AG10803 (cell line): ENCODE measurements at regions not wholly inside any gene's neighbourhood (a gene's known extent, or its start where the extent isn't known, plus 50 kb on each side); places are given as distances from the start of the nearest gene placed in this dataset.

Experiments used
- DNase-seq: peaks from one replicate; pipeline ENCODE4 v3.0.0; 2010; ENCODE audit warnings: low read depth
- H3K4me3 ChIP-seq: 2 replicates; pipeline ENCODE4 v1.5.1; 2011; ENCODE audit warnings: mild to moderate bottlenecking, low read length, control low read depth
- CTCF ChIP-seq: conservative IDR thresholded peaks from 2 replicates; pipeline ENCODE4 v1.5.1; 2011; ENCODE audit warnings: mild to moderate bottlenecking, low read length, control low read depth, inconsistent platforms

DNA sequence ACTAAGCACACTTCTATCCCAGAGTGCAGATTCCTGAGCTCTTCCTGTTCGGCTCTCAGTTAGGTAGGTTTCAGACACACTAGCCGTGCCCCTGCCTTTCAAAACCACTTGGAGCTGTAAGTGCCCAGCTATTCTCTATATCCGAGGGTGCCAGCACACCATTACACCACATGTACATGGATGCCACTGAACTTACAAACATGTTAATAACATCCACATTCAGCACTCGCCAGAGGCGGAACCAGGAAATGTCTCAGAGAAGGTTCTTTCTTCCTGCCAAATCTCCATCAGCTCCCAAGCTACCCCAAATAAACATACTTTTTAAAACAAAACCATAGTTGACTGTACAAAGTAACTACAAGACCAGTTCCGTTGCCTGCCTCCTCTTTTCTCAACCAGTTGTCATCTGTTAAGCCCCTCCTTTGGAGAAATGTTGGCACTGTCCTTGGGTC lies 78.4 kb upstream of the CTTNBP2NL start:
- no peak for TF ChIP-seq CTCF
- peak; percentile 15 for DNase-seq
- no peak overlapping the region for H3K4me3 ChIP-seq

DNA sequence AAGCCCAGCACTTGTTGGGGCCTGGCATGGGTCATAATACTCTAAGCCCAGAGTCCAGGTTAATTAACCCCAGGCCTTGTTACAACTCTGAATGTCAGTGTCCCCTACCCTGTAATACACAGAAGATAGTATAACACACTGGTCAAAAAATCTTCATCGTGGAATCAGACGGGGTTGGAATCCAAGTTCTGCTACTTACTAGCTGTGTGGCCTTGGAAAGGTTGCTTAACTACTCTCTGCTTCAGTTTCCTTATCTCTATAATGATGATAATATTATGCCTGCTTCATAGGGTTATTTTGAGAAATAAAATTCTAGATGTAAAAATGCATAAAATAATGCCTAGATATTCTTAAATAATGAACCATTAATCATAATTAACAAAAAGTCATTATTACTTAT lies 77.8 kb upstream of the CTTNBP2NL start:
- no peak overlapping the region for H3K4me3 ChIP-seq
- TF ChIP-seq CTCF: no peak
- no peak for DNase-seq

DNA sequence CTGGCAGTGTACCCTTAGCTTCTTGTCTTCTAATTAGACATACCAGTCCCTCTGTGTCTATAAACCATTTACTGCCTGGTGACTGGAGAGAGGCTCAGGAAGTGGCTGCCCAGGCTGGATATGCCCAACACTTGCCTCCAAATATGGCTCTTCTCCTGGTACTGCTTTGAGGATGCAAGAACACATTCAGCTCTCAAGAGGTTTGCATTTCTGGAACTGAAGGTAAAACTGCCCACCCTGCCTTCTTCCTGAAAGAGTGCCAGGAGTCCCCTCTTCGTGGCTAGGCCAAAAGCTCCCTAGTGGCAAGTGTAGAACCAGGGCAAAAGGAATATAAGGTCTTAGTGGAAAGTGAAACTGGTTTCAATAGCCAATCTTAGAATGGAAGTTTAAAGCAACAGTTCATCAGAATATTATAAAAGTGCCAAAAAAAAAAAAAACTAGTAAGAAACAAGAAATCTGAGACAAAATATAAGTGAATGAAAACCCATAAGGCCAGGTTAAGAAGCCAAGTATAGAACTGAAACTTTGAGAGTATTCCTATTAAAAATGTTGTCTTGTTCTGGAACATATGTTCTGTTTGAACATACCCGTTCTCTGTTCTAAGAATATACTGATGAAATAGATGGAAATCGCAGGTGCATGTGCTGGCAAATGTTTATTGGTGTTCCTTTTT lies 77.2 kb upstream of the CTTNBP2NL start:
- no peak for DNase-seq
- TF ChIP-seq CTCF: no peak
- no peak overlapping the region for H3K4me3 ChIP-seq

DNA sequence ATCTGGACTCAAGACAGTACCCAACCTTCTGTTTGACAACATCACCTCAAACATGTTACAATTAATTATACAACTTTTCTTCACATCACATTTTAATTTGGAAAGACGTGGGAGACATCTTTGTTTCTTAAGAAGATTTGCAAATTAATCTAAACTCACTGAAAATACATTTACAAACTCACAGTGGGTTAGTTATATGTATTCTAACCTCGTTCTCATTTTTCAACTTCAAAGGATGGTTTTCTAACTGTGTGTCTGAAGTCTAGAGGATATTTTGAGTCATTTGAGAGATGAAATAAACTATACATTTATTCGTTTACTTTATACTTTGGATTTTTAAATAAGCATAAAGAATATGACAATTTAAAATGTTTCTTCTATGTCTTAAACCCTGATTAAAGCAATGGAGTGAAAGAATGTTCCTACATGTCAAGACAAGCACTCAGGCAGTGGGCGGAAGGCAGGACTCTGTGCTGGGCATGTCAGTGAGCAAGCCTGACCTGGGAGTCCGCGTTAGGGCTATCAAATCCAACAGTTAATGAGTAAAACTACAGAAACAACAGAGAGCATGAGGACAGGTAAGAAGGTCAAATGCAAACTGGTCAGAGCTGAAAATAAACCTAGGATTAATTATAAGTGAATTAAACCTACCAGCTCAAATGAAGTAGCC lies 76.5 kb upstream of the CTTNBP2NL start:
- no peak for DNase-seq
- no peak overlapping the region for H3K4me3 ChIP-seq
- TF ChIP-seq CTCF: no peak

GRCh38 chr1:112320058-112320457 lies 76.0 kb upstream of the CTTNBP2NL start:
- no peak for TF ChIP-seq CTCF
- DNase-seq: no peak
- H3K4me3 ChIP-seq: no peak overlapping the region

GRCh38 chr1:112322018-112322417 lies 74.0 kb upstream of the CTTNBP2NL start:
- TF ChIP-seq CTCF: no peak
- no peak for DNase-seq
- H3K4me3 ChIP-seq: no peak overlapping the region
